ENCODE measurements at regions not wholly inside any gene's neighbourhood (a gene's known extent, or its start where the extent isn't known, plus 50 kb on each side); places are given as distances from the start of the nearest gene placed in this dataset.
A peak's percentile ranks its signal among the peaks of the same experiment; 100 is the strongest.

GRCh38 chr2:226655871-226656270, 143.7 kb downstream of the IRS1 start (continued):
- TF ChIP-seq RERE (CRISPR knock-in tag; IDR thresholded peaks at IDR 0.05; ENCODE audit: low read depth) (no peak), ZBTB3 (CRISPR knock-in tag; IDR thresholded peaks at IDR 0.05; ENCODE audit: borderline replicate concordance, low read depth) (0 out of 2 replicates have a peak, but pooled peaks have one; percentile 24), RARG (CRISPR knock-in tag; IDR thresholded peaks at IDR 0.05; ENCODE audit: low read depth) (no peak), ZNF563 (CRISPR knock-in tag; IDR thresholded peaks at IDR 0.05) (no peak), MAX (IDR thresholded peaks at IDR 0.05) (no peak), RAD51 (IDR thresholded peaks at IDR 0.05; ENCODE audit: borderline replicate concordance) (no peak), ZFP41 (CRISPR knock-in tag; IDR thresholded peaks at IDR 0.05; ENCODE audit: borderline replicate concordance) (no peak), ZC3H4 (CRISPR knock-in tag; IDR thresholded peaks at IDR 0.05; ENCODE audit: borderline replicate concordance) (no peak), SRSF1 (optimal IDR thresholded peaks at IDR 0.05; ENCODE audit: low read depth, low read length) (no peak), CENPBD1 (CRISPR knock-in tag; IDR thresholded peaks at IDR 0.05; ENCODE audit: borderline replicate concordance, low read depth) (no peak), ZNF24 (IDR thresholded peaks at IDR 0.05) (no peak), ZNF709 (CRISPR knock-in tag; IDR thresholded peaks at IDR 0.05) (no peak)
- TF ChIP-seq, protein P1, sequence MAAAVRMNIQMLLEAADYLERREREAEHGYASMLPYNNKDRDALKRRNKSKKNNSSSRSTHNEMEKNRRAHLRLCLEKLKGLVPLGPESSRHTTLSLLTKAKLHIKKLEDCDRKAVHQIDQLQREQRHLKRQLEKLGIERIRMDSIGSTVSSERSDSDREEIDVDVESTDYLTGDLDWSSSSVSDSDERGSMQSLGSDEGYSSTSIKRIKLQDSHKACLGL (CRISPR knock-in tag; IDR thresholded peaks at IDR 0.05): no peak
